Bone marrow (tissue), 2 donors: ENCODE measurements at regions not wholly inside any gene's neighbourhood (a gene's known extent, or its start where the extent isn't known, plus 50 kb on each side); places are given as distances from the start of the nearest gene placed in this dataset.

Source experiments
- DNase-seq, 2 donors: peaks; one replicate each; lab custom pipeline; 2025; lab: John Stamatoyannopoulos, UW

- DNase-seq, result no peak
These were observed 752.8 kb upstream of the ADAMTS16 start for GRCh38 chr5:4387290-4387689.

- no peak for DNase-seq
These were observed 744.4 kb upstream of the ADAMTS16 start for GRCh38 chr5:4395752-4396151.

- DNase-seq, result no peak
These were observed 734.4 kb upstream of the ADAMTS16 start for GRCh38 chr5:4405614-4406219.

- DNase-seq, result no peak
These were observed 730.0 kb upstream of the ADAMTS16 start for GRCh38 chr5:4410151-4410550.

GRCh38 chr5:4411664-4412063 lies 728.5 kb upstream of the ADAMTS16 start:
- no peak for DNase-seq

- no peak for DNase-seq
These were observed 726.1 kb upstream of the ADAMTS16 start for GRCh38 chr5:4413996-4414395.

GRCh38 chr5:4418084-4418483 lies 722.0 kb upstream of the ADAMTS16 start:
- DNase-seq, result no peak

- no peak for DNase-seq
These were observed 720.8 kb upstream of the ADAMTS16 start for GRCh38 chr5:4419281-4419680.

GRCh38 chr5:4420177-4420576 lies 720.0 kb upstream of the ADAMTS16 start:
- DNase-seq, result no peak

GRCh38 chr5:4420681-4421080 lies 719.4 kb upstream of the ADAMTS16 start:
- no peak for DNase-seq

GRCh38 chr5:4422247-4422646 lies 717.9 kb upstream of the ADAMTS16 start:
- no peak for DNase-seq

GRCh38 chr5:4424895-4425294 lies 715.2 kb upstream of the ADAMTS16 start:
- DNase-seq, result no peak

GRCh38 chr5:4440536-4440935 lies 699.6 kb upstream of the ADAMTS16 start:
- no peak for DNase-seq

GRCh38 chr5:4442221-4442620 lies 697.9 kb upstream of the ADAMTS16 start:
- no peak for DNase-seq

GRCh38 chr5:4447657-4448056 lies 692.5 kb upstream of the ADAMTS16 start:
- DNase-seq, result no peak

- no peak for DNase-seq
These were observed 686.5 kb upstream of the ADAMTS16 start for GRCh38 chr5:4453655-4454054.

- no peak for DNase-seq
These were observed 660.7 kb upstream of the ADAMTS16 start for GRCh38 chr5:4479426-4479825.

GRCh38 chr5:4480528-4481349 lies 659.4 kb upstream of the ADAMTS16 start:
- no peak for DNase-seq

GRCh38 chr5:4487581-4487980 lies 652.5 kb upstream of the ADAMTS16 start:
- no peak for DNase-seq

GRCh38 chr5:4511996-4512656 lies 628.0 kb upstream of the ADAMTS16 start:
- DNase-seq, result no peak

- no peak for DNase-seq
These were observed 626.7 kb upstream of the ADAMTS16 start for GRCh38 chr5:4513381-4513780.

GRCh38 chr5:4514067-4514648 lies 626.0 kb upstream of the ADAMTS16 start:
- DNase-seq, result no peak
